Ishikawa (cell line): ENCODE measurements at regions not wholly inside any gene's neighbourhood (a gene's known extent, or its start where the extent isn't known, plus 50 kb on each side); places are given as distances from the start of the nearest gene placed in this dataset.

Experiments used
- CEBPB ChIP-seq: IDR thresholded peaks from 2 replicates; pipeline ENCODE4 v1.6.1; 2012
- EP300 ChIP-seq: IDR thresholded peaks from 2 replicates; pipeline ENCODE4 v1.6.1; 2012; ENCODE audit warnings: borderline replicate concordance
- RAD21 ChIP-seq: IDR thresholded peaks from 2 replicates; pipeline ENCODE4 v1.6.1; 2012; ENCODE audit warnings: low read depth
- TAF1 ChIP-seq: IDR thresholded peaks from 2 replicates; pipeline ENCODE4 v1.6.1; 2012; ENCODE audit warnings: low read depth, mild to moderate bottlenecking
- TF ChIP-seq, protein P1 (sequence below): IDR thresholded peaks from 2 replicates; pipeline ENCODE4 v1.6.1; 2012
- TF ChIP-seq, protein P2 (sequence below): IDR thresholded peaks from 2 replicates; pipeline ENCODE4 v1.6.1; 2012; ENCODE audit warnings: low read depth, mild to moderate bottlenecking

DNA sequence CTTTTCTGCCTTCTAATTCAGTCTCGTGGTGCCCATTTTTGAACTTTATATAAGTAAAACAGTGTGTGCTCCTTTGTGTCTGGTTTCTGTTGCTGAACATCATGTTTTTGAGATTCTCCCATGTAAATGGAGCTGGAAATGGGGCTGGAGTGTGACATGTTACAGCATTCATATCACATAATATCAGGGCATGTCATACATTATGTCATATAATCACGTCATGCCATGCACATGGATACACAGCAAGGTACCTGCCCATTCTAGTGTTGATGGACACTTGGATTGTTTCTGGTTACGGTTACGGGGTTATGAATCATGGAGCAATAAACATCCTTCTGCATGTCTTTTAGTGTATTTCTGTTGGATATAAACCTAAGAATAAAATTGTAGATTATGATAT is 117.1 kb upstream of the MYT1L start:
- no peak for TF ChIP-seq CEBPB
- no peak for TF ChIP-seq TAF1
- no peak for TF ChIP-seq RAD21
- TF ChIP-seq, protein P1, sequence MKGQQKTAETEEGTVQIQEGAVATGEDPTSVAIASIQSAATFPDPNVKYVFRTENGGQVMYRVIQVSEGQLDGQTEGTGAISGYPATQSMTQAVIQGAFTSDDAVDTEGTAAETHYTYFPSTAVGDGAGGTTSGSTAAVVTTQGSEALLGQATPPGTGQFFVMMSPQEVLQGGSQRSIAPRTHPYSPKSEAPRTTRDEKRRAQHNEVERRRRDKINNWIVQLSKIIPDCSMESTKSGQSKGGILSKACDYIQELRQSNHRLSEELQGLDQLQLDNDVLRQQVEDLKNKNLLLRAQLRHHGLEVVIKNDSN = no peak
- TF ChIP-seq, protein P2, sequence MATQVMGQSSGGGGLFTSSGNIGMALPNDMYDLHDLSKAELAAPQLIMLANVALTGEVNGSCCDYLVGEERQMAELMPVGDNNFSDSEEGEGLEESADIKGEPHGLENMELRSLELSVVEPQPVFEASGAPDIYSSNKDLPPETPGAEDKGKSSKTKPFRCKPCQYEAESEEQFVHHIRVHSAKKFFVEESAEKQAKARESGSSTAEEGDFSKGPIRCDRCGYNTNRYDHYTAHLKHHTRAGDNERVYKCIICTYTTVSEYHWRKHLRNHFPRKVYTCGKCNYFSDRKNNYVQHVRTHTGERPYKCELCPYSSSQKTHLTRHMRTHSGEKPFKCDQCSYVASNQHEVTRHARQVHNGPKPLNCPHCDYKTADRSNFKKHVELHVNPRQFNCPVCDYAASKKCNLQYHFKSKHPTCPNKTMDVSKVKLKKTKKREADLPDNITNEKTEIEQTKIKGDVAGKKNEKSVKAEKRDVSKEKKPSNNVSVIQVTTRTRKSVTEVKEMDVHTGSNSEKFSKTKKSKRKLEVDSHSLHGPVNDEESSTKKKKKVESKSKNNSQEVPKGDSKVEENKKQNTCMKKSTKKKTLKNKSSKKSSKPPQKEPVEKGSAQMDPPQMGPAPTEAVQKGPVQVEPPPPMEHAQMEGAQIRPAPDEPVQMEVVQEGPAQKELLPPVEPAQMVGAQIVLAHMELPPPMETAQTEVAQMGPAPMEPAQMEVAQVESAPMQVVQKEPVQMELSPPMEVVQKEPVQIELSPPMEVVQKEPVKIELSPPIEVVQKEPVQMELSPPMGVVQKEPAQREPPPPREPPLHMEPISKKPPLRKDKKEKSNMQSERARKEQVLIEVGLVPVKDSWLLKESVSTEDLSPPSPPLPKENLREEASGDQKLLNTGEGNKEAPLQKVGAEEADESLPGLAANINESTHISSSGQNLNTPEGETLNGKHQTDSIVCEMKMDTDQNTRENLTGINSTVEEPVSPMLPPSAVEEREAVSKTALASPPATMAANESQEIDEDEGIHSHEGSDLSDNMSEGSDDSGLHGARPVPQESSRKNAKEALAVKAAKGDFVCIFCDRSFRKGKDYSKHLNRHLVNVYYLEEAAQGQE = no peak
- no peak for TF ChIP-seq EP300
